Heart left ventricle (tissue), 13 donors: ENCODE measurements at regions not wholly inside any gene's neighbourhood (a gene's known extent, or its start where the extent isn't known, plus 50 kb on each side); places are given as distances from the start of the nearest gene placed in this dataset.

Experiments used
- POLR2A ChIP-seq, 2 donors: fragments of 450-650 bp; IDR thresholded peaks; one replicate each; pipeline ENCODE4 v1.6.1; 2017; ENCODE audit warnings: antibody characterized with exemption in 2 of 2, mild to moderate bottlenecking in 2 of 2, moderate library complexity in 2 of 2
- TF ChIP-seq, protein P1 (sequence below), 12 donors: fragments of 200-600 bp; sonication (generic) in 4 of 12; IDR thresholded peaks; one replicate each; pipeline versions ENCODE4 v1.5.0 to v1.8.0; 2018 to 2022; ENCODE audit warnings: antibody characterized with exemption in 12 of 12, mild to moderate bottlenecking in 5 of 12
- donor health status: ischemic (EF 13 %, LVEDD 7.1; RV severe dilation, severe dysfunction).
- donor health status: DM: no; HTN: yes; CAD: no.
- donor health status: DM: no; HTN: no; CAD: no.
- donor health status: ischemic (EF 25% LVEDD 6.9; RV normal size, moderate dysfunction).
- donor health status: ischemic (EF 25% LVEDD 5.7; RV mildly dilated, moderate dysfunction).
- donor health status: ischemic (EF 35%, LVEDD 5.7; RV mildly dilated, moderate dysfunction).
- donor health status: nonischemic (EF 11% LVEDD 7.7; RV severe dilation, severe dysfunction).
- donor health status: DM: yes; HTN: yes; CAD: no.
- donor health status: PGD.
- donor health status: ischemic (EF 29% LVEDD 5.4; RV normal size, mild dysfunction).
- donor health status: nonischemic (EF 23%, LVEDD 6.1; RV moderate dilation, normal function).

- no peak for TF ChIP-seq POLR2A (IDR thresholded peaks at IDR 0.05)
- TF ChIP-seq, protein P1, sequence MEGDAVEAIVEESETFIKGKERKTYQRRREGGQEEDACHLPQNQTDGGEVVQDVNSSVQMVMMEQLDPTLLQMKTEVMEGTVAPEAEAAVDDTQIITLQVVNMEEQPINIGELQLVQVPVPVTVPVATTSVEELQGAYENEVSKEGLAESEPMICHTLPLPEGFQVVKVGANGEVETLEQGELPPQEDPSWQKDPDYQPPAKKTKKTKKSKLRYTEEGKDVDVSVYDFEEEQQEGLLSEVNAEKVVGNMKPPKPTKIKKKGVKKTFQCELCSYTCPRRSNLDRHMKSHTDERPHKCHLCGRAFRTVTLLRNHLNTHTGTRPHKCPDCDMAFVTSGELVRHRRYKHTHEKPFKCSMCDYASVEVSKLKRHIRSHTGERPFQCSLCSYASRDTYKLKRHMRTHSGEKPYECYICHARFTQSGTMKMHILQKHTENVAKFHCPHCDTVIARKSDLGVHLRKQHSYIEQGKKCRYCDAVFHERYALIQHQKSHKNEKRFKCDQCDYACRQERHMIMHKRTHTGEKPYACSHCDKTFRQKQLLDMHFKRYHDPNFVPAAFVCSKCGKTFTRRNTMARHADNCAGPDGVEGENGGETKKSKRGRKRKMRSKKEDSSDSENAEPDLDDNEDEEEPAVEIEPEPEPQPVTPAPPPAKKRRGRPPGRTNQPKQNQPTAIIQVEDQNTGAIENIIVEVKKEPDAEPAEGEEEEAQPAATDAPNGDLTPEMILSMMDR (IDR thresholded peaks at IDR 0.05): no peak
These were observed 560.2 kb downstream of the TOX3 start for GRCh38 chr16:51986717-51987116.
